ENCODE measurements at regions not wholly inside any gene's neighbourhood (a gene's known extent, or its start where the extent isn't known, plus 50 kb on each side); places are given as distances from the start of the nearest gene placed in this dataset.

DNA sequence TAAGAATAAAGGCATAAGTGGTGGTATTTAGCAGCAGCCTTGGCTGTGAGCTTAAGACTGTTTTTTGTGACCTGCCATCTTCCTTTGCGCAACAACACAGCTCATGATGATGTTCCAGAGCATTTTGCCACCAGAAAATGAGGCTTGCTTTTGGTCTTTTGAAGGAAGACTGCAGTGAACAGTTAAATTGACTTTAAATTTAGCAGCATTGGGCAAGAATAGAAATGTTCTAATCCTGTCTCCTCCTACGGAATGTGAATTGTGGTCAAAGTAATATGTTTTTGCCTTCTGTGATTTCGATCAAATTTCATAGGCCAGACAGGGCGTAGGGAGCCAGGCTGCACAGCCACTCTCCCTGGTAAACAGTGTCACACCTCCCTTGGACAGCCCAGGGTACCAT, 460.7 kb upstream of the RASGRP1 start:
- no peak overlapping the region for H3K4me3 ChIP-seq (ENCODE audit: insufficient read depth, low read length)
- no peaks in the 10 kb centered on the region for H3K79me2 ChIP-seq (ENCODE audit: insufficient read depth, low read length)
- no peaks in the 10 kb centered on the region for H3K9me3 ChIP-seq (ENCODE audit: low read depth, low read length)
- peak; percentile 73 for DNase-seq (ENCODE audit: insufficient read length, low spot score, missing footprints)
- no peaks in the 10 kb centered on the region for H3K36me3 ChIP-seq (ENCODE audit: insufficient read depth, low read length)
- H3K4me1 ChIP-seq (ENCODE audit: insufficient read depth, low read length), result peaks cover 23% of the 10 kb centered on the region
- no peaks in the 10 kb centered on the region for H4K20me1 ChIP-seq (ENCODE audit: insufficient read depth, low read length)
- no peak overlapping the region for H3K4me2 ChIP-seq (ENCODE audit: insufficient read depth, low read length)
- no peaks in the 10 kb centered on the region for H3K27me3 ChIP-seq (ENCODE audit: insufficient read depth, low read length)
- TF ChIP-seq, protein P1, sequence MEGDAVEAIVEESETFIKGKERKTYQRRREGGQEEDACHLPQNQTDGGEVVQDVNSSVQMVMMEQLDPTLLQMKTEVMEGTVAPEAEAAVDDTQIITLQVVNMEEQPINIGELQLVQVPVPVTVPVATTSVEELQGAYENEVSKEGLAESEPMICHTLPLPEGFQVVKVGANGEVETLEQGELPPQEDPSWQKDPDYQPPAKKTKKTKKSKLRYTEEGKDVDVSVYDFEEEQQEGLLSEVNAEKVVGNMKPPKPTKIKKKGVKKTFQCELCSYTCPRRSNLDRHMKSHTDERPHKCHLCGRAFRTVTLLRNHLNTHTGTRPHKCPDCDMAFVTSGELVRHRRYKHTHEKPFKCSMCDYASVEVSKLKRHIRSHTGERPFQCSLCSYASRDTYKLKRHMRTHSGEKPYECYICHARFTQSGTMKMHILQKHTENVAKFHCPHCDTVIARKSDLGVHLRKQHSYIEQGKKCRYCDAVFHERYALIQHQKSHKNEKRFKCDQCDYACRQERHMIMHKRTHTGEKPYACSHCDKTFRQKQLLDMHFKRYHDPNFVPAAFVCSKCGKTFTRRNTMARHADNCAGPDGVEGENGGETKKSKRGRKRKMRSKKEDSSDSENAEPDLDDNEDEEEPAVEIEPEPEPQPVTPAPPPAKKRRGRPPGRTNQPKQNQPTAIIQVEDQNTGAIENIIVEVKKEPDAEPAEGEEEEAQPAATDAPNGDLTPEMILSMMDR (IDR thresholded peaks at IDR 0.05; ENCODE audit: extremely low read depth, low read depth, low read length), result no peak
- H3K27ac ChIP-seq (ENCODE audit: low read depth, low read length), result no peak overlapping the region
- H2AFZ ChIP-seq (ENCODE audit: low read length), result no peak overlapping the region

DNA sequence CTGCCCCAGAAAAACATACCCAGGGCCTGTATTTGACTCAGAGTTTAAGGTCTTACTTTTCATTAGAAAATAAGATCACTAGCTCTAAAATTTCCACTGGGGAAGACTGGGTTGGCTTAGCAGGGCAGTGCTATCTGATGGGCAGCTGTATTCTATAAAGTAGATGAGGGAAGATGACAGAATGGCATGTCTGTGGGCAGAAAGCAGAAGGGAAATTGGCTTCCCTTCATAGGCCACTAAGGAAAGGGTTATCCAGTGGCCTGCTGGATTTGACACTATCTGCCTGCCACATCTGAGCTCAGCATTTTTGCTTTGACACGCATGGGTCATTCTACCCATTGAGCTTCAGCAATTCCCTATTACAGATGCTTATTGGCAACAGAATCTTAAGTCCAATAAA, 461.3 kb upstream of the RASGRP1 start:
- no peak overlapping the region for H2AFZ ChIP-seq (ENCODE audit: low read length)
- no peaks in the 10 kb centered on the region for H3K36me3 ChIP-seq (ENCODE audit: insufficient read depth, low read length)
- no peak overlapping the region for H3K4me3 ChIP-seq (ENCODE audit: insufficient read depth, low read length)
- H3K9me3 ChIP-seq (ENCODE audit: low read depth, low read length), result no peaks in the 10 kb centered on the region
- H3K79me2 ChIP-seq (ENCODE audit: insufficient read depth, low read length), result no peaks in the 10 kb centered on the region
- DNase-seq (ENCODE audit: insufficient read length, low spot score, missing footprints), result no peak
- H3K4me1 ChIP-seq (ENCODE audit: insufficient read depth, low read length), result peaks cover 27% of the 10 kb centered on the region
- H3K27ac ChIP-seq (ENCODE audit: low read depth, low read length), result no peak overlapping the region
- H3K27me3 ChIP-seq (ENCODE audit: insufficient read depth, low read length), result no peaks in the 10 kb centered on the region
- TF ChIP-seq, protein P1 (IDR thresholded peaks at IDR 0.05; ENCODE audit: extremely low read depth, low read depth, low read length), result no peak
- H4K20me1 ChIP-seq (ENCODE audit: insufficient read depth, low read length), result no peaks in the 10 kb centered on the region
- no peak overlapping the region for H3K4me2 ChIP-seq (ENCODE audit: insufficient read depth, low read length)

DNA sequence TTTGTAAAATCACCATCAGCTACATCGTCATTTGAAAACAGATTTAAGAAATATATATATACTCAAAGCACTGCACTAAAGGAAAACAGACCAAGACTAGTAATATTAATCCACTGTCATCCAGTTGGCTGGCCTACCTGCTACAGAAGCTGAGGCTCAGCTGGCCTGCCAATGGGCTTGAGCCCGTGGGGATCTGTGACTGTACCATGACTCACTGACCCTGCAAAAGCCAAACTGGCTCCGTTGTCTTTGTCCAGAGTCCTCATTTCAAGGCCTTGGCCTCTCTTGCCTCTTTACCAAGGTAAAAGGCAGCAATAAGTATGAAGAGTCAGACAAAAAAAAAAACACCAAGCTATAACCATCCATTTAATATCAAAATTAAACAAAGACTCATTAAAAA, 463.5 kb upstream of the RASGRP1 start:
- H2AFZ ChIP-seq (ENCODE audit: low read length), result no peak overlapping the region
- no peaks in the 10 kb centered on the region for H3K27me3 ChIP-seq (ENCODE audit: insufficient read depth, low read length)
- TF ChIP-seq, protein P1 (IDR thresholded peaks at IDR 0.05; ENCODE audit: extremely low read depth, low read depth, low read length), result no peak
- peaks cover 27% of the 10 kb centered on the region for H3K4me1 ChIP-seq (ENCODE audit: insufficient read depth, low read length)
- H3K79me2 ChIP-seq (ENCODE audit: insufficient read depth, low read length), result no peaks in the 10 kb centered on the region
- H3K4me3 ChIP-seq (ENCODE audit: insufficient read depth, low read length), result no peak overlapping the region
- no peaks in the 10 kb centered on the region for H3K36me3 ChIP-seq (ENCODE audit: insufficient read depth, low read length)
- no peaks in the 10 kb centered on the region for H4K20me1 ChIP-seq (ENCODE audit: insufficient read depth, low read length)
- H3K9me3 ChIP-seq (ENCODE audit: low read depth, low read length), result no peaks in the 10 kb centered on the region
- H3K4me2 ChIP-seq (ENCODE audit: insufficient read depth, low read length), result no peak overlapping the region
- no peak overlapping the region for H3K27ac ChIP-seq (ENCODE audit: low read depth, low read length)
- DNase-seq (ENCODE audit: insufficient read length, low spot score, missing footprints), result peak; percentile 17

DNA sequence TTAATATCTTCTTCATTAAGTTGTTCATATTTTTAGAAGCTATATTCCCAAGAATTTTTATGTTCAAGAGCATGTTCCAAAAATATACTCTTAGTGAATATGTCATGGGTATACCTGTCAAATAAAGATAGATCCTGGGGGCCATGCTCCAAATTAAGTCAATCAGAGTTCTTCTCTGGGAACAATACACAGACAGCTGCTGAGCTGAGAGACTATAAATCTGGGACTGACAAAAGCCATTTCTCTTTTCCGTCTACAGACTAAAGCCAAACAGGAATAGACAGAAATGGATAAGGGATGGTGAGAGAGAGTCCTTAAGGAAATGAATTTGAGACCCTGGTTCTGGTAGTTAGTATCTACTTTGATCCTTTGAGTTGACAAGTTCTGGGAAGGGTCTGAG, 465.1 kb upstream of the RASGRP1 start:
- Histone ChIP-seq H3K79me2 (ENCODE audit: insufficient read depth, low read length) (no peaks in the 10 kb centered on the region), H3K36me3 (ENCODE audit: insufficient read depth, low read length) (no peaks in the 10 kb centered on the region), H3K27ac (ENCODE audit: low read depth, low read length) (no peak overlapping the region), H3K4me2 (ENCODE audit: insufficient read depth, low read length) (no peak overlapping the region), H3K27me3 (ENCODE audit: insufficient read depth, low read length) (no peaks in the 10 kb centered on the region), H3K9me3 (ENCODE audit: low read depth, low read length) (no peaks in the 10 kb centered on the region), H4K20me1 (ENCODE audit: insufficient read depth, low read length) (no peaks in the 10 kb centered on the region), H3K4me1 (ENCODE audit: insufficient read depth, low read length) (peaks cover 27% of the 10 kb centered on the region), H2AFZ (ENCODE audit: low read length) (peak overlapping the region; percentile 21), H3K4me3 (ENCODE audit: insufficient read depth, low read length) (no peak overlapping the region)
- TF ChIP-seq, protein P1 (IDR thresholded peaks at IDR 0.05; ENCODE audit: extremely low read depth, low read depth, low read length), result no peak
- no peak for DNase-seq (ENCODE audit: insufficient read length, low spot score, missing footprints)

Data from osteoblast (primary cell).